Panc1 (cell line): ENCODE measurements at regions not wholly inside any gene's neighbourhood (a gene's known extent, or its start where the extent isn't known, plus 50 kb on each side); places are given as distances from the start of the nearest gene placed in this dataset.

Source experiments
- ATAC-seq: fragments of 200-7000 bp; cut with Tn5 transposase; 2 replicates; pipeline ENCODE4 v1.9.1; 2020; ENCODE audit warnings: mild to moderate bottlenecking, moderate library complexity
- BruUV-seq: library from RNA; stranded (reverse); fragments of 400-500 nt; replicated peaks from 2 replicates; lab custom pipeline; 2021; lab: Mats Ljungman, UMichigan
- CTCF ChIA-PET: fragments of 300-600 bp; sonication (Branson Sonifier 250); formaldehyde crosslinking; loops from one replicate; lab custom pipeline; 2022; ENCODE audit warnings: antibody characterized with exemption; lab: Charles Lee
- POLR2A ChIA-PET: fragments of 300-600 bp; sonication (Branson Sonifier 250); formaldehyde crosslinking; loops from one replicate; lab custom pipeline; 2022; ENCODE audit warnings: antibody characterized with exemption; lab: Charles Lee
- DNase-seq: peaks from one replicate; pipeline ENCODE4 v3.0.0-alpha.2; 2010; ENCODE audit warnings: low read depth, low spot score
- H3K27ac ChIP-seq: 2 replicates; pipeline ENCODE4 v1.5.1; 2011; ENCODE audit warnings: mild to moderate bottlenecking, low read length, inconsistent platforms
- H3K27me3 ChIP-seq: fragments of 200-500 bp; sonication (Bioruptor generic); 2 replicates; pipeline ENCODE4 v1.6.0; 2014; ENCODE audit warnings: low read length, inconsistent platforms; ENCODE audit not compliant: control insufficient read depth, insufficient read depth
- H3K36me3 ChIP-seq: fragments of 200-500 bp; sonication (Bioruptor generic); 2 replicates; pipeline ENCODE4 v1.5.1; 2014; ENCODE audit warnings: inconsistent platforms, mild to moderate bottlenecking, low read length, moderate library complexity; ENCODE audit not compliant: control insufficient read depth, insufficient read depth
- H3K4me1 ChIP-seq: 2 replicates; pipeline ENCODE4 v1.5.1; 2011; ENCODE audit warnings: inconsistent platforms, mild to moderate bottlenecking, low read length, moderate library complexity; ENCODE audit not compliant: control insufficient read depth, insufficient read depth
- H3K4me3 ChIP-seq, 2 experiments: 2 replicates each; pipeline ENCODE4 v1.5.1; 2011 to 2012; ENCODE audit warnings: low read depth in 2 of 2, low read length in 2 of 2, mild to moderate bottlenecking in 2 of 2, inconsistent platforms in 1 of 2, moderate library complexity in 1 of 2
- H3K9me3 ChIP-seq: fragments of 200-500 bp; sonication (Bioruptor generic); 2 replicates; pipeline ENCODE4 v1.5.1; 2014; ENCODE audit warnings: low read depth, mild to moderate bottlenecking, inconsistent platforms, low read length, moderate library complexity; ENCODE audit not compliant: control insufficient read depth, insufficient read depth
- CTCF ChIP-seq: fragments of 450-650 bp; IDR thresholded peaks from 2 replicates; pipeline ENCODE4 v1.5.1; 2017; ENCODE audit warnings: mild to moderate bottlenecking
- POLR2AphosphoS5 ChIP-seq: IDR thresholded peaks from 2 replicates; pipeline ENCODE4 v1.6.1; 2012; ENCODE audit warnings: mild to moderate bottlenecking, low read depth, low read length, moderate library complexity
- REST ChIP-seq, 2 experiments: IDR thresholded peaks; 2 replicates each; pipeline ENCODE4 v1.6.1; 2011 to 2012; ENCODE audit warnings: low read depth in 2 of 2, control low read depth in 1 of 2, low read length in 1 of 2, mild to moderate bottlenecking in 1 of 2, moderate library complexity in 1 of 2; ENCODE audit not compliant: insufficient read depth in 1 of 2
- SIN3A ChIP-seq: IDR thresholded peaks from 2 replicates; pipeline ENCODE4 v1.6.1; 2012; ENCODE audit warnings: low read depth, mild to moderate bottlenecking, low read length, moderate library complexity, borderline replicate concordance; ENCODE audit not compliant: insufficient read depth
- TCF7L2 ChIP-seq: IDR thresholded peaks from 2 replicates; pipeline ENCODE4 v1.6.1; 2011; ENCODE audit warnings: mild to moderate bottlenecking, low read depth, low read length, inconsistent platforms
- in situ Hi-C: cut with HindIII; loops from 2 replicates; pipeline ENCODE4 v1.10.0; 2016; ENCODE audit warnings: low sequenced_read_pairs, low pct_unique_long_range_greater_than_20kb
- intact Hi-C: fragments of 100-400 bp; cut with micrococcal nuclease; formaldehyde crosslinking; loops from one replicate; pipeline ENCODE4 v1.10.0; 2022; ENCODE audit not compliant: unreplicated experiment

GRCh38 chr20:4435671-4436455 lies 186.8 kb upstream of the ADRA1D start:
- Histone ChIP-seq H3K9me3 (no peaks in the 10 kb centered on the region), H3K27ac (no peak overlapping the region), H3K4me1 (no peaks in the 10 kb centered on the region), H3K36me3 (no peaks in the 10 kb centered on the region), H3K27me3 (peaks cover 18% of the 10 kb centered on the region), H3K4me3 (no peak overlapping the region)
- BruUV-seq = no TSS peak
- no peak for ATAC-seq
- in situ Hi-C loops (no loop called here), intact Hi-C loops (no loop called here)
- ChIA-PET CTCF (interaction anchor here (0.5 kb wide), 1 partner anchor 691 kb away, joined by 3 read pairs; no protein-coding TSS in a partner anchor), POLR2A (no interaction called here)
- TF ChIP-seq SIN3A (no peak), REST (IDR thresholded peaks at IDR 0.05; ENCODE audit: insufficient read depth in 1 of 2, low read depth in 2 of 2, low read length in 1 of 2) (no peak), POLR2AphosphoS5 (no peak), CTCF (no peak), TCF7L2 (no peak)
- no peak for DNase-seq

GRCh38 chr20:4435225-4435624 lies 186.1 kb upstream of the ADRA1D start:
- intact Hi-C loops = no loop called here
- H3K27ac ChIP-seq = no peak overlapping the region
- no peak for TF ChIP-seq CTCF
- no peak for TF ChIP-seq SIN3A
- no peak for TF ChIP-seq TCF7L2
- no peak for TF ChIP-seq REST (IDR thresholded peaks at IDR 0.05; ENCODE audit: insufficient read depth in 1 of 2, low read depth in 2 of 2, low read length in 1 of 2)
- no peak for TF ChIP-seq POLR2AphosphoS5
- no TSS peak for BruUV-seq
- no peaks in the 10 kb centered on the region for H3K4me1 ChIP-seq
- in situ Hi-C loops = no loop called here
- H3K4me3 ChIP-seq = no peak overlapping the region
- peaks cover 18% of the 10 kb centered on the region for H3K27me3 ChIP-seq
- H3K36me3 ChIP-seq = no peaks in the 10 kb centered on the region
- ChIA-PET CTCF (interaction anchor here (0.5 kb wide), 1 partner anchor 690 kb away, joined by 3 read pairs; no protein-coding TSS in a partner anchor), POLR2A (no interaction called here)
- no peak for DNase-seq
- no peak for ATAC-seq
- H3K9me3 ChIP-seq = no peaks in the 10 kb centered on the region
